Neural cell (in vitro differentiated cells): ENCODE measurements at regions not wholly inside any gene's neighbourhood (a gene's known extent, or its start where the extent isn't known, plus 50 kb on each side); places are given as distances from the start of the nearest gene placed in this dataset.

Experiments used
- H2AFZ ChIP-seq: fragments of 200-600, 300-800 bp; sonication (generic), shearing (Covaris generic); 2 replicates; pipeline ENCODE4 v1.6.0; 2014; ENCODE audit warnings: low read depth, mild to moderate bottlenecking, antibody characterized with exemption, low read length, moderate library complexity
- H3F3A ChIP-seq: fragments of 200-600 bp; shearing (Covaris generic); 2 replicates; pipeline ENCODE4 v1.6.1; 2016; ENCODE audit warnings: mild to moderate bottlenecking, moderate library complexity, mixed read lengths, antibody characterized with exemption, low read length; ENCODE audit not compliant: insufficient read depth, poor library complexity, severe bottlenecking
- H3K27ac ChIP-seq: fragments of 200-600, 300-800 bp; sonication (generic), shearing (Covaris generic); 2 replicates; pipeline ENCODE4 v1.5.1; 2014; ENCODE audit warnings: mild to moderate bottlenecking, low read length, moderate library complexity
- H3K27me3 ChIP-seq: fragments of 300-800, 200-600 bp; sonication (generic), shearing (Covaris generic); 2 replicates; pipeline ENCODE4 v1.6.0; 2014; ENCODE audit warnings: mild to moderate bottlenecking, low read depth, low read length, moderate library complexity; ENCODE audit not compliant: insufficient read depth
- H3K36me3 ChIP-seq: fragments of 300-800, 200-600 bp; sonication (generic), shearing (Covaris generic); 2 replicates; pipeline ENCODE4 v1.5.1; 2014; ENCODE audit warnings: mild to moderate bottlenecking, antibody characterized with exemption, low read length, moderate library complexity; ENCODE audit not compliant: insufficient read depth
- H3K4me2 ChIP-seq: fragments of 300-800, 200-600 bp; sonication (generic), shearing (Covaris generic); 2 replicates; pipeline ENCODE4 v1.6.0; 2014; ENCODE audit warnings: mild to moderate bottlenecking, low read length
- H3K4me3 ChIP-seq: fragments of 300-800, 200-600 bp; sonication (generic), shearing (Covaris generic); 2 replicates; pipeline ENCODE4 v1.5.1; 2014; ENCODE audit warnings: mild to moderate bottlenecking, low read length, moderate library complexity
- H3K79me2 ChIP-seq: fragments of 200-600 bp; shearing (Covaris generic); replicated peaks from 2 replicates; pipeline ENCODE4 v1.6.0; 2014; ENCODE audit warnings: mild to moderate bottlenecking, low read length, moderate library complexity; ENCODE audit not compliant: insufficient read depth
- H3K9ac ChIP-seq: fragments of 300-800, 200-600 bp; sonication (generic), shearing (Covaris generic); 2 replicates; pipeline ENCODE4 v1.6.1; 2016; ENCODE audit warnings: mild to moderate bottlenecking, low read length, mixed read lengths
- H3K9me2 ChIP-seq: fragments of 200-600 bp; shearing (Covaris generic); 2 replicates; pipeline ENCODE4 v1.6.1; 2016; ENCODE audit warnings: mild to moderate bottlenecking, low read length, mixed read lengths; ENCODE audit not compliant: insufficient read depth
- H3K9me3 ChIP-seq: fragments of 200-600, 300-800 bp; sonication (generic), shearing (Covaris generic); 2 replicates; pipeline ENCODE4 v1.6.1; 2016; ENCODE audit warnings: mild to moderate bottlenecking, mixed run types, low read length, moderate library complexity, mixed read lengths
- H4K20me1 ChIP-seq: fragments of 200-600 bp; shearing (Covaris generic); 2 replicates; pipeline ENCODE4 v1.6.1; 2016; ENCODE audit warnings: mild to moderate bottlenecking, mixed run types; ENCODE audit not compliant: insufficient read depth
- CTCF ChIP-seq: fragments of 450-650 bp; IDR thresholded peaks from 2 replicates; pipeline ENCODE4 v1.5.1; 2014; ENCODE audit warnings: antibody characterized with exemption, mild to moderate bottlenecking, moderate library complexity; ENCODE audit not compliant: poor library complexity, severe bottlenecking
- EP300 ChIP-seq: fragments of 450-650 bp; conservative IDR thresholded peaks from 2 replicates; pipeline ENCODE4 v1.6.1; 2014; ENCODE audit warnings: antibody characterized with exemption, mild to moderate bottlenecking, moderate library complexity; ENCODE audit not compliant: poor library complexity, severe bottlenecking
- EZH2 ChIP-seq: fragments of 200-600, 300-800 bp; shearing (Covaris generic), sonication (generic); IDR thresholded peaks from 2 replicates; pipeline ENCODE4 v1.6.1; 2014; ENCODE audit warnings: antibody characterized with exemption, low read length, borderline replicate concordance, mild to moderate bottlenecking; ENCODE audit not compliant: insufficient read depth, poor library complexity, severe bottlenecking
- MXI1 ChIP-seq: fragments of 450-650 bp; conservative IDR thresholded peaks from 2 replicates; pipeline ENCODE4 v1.6.1; 2014; ENCODE audit warnings: antibody characterized with exemption, mild to moderate bottlenecking; ENCODE audit not compliant: poor library complexity, severe bottlenecking
- POLR2AphosphoS5 ChIP-seq: IDR thresholded peaks from 2 replicates; pipeline ENCODE4 v1.6.1; 2012
- RAD21 ChIP-seq: fragments of 450-650 bp; conservative IDR thresholded peaks from 2 replicates; pipeline ENCODE4 v1.6.1; 2014; ENCODE audit warnings: antibody characterized with exemption, mild to moderate bottlenecking, moderate library complexity
- REST ChIP-seq: IDR thresholded peaks from 2 replicates; pipeline ENCODE4 v1.6.1; 2012; ENCODE audit warnings: borderline replicate concordance
- SMC3 ChIP-seq: fragments of 450-650 bp; conservative IDR thresholded peaks from 2 replicates; pipeline ENCODE4 v1.6.1; 2014; ENCODE audit warnings: antibody characterized with exemption, mild to moderate bottlenecking, moderate library complexity; ENCODE audit not compliant: poor library complexity
- TAF1 ChIP-seq: IDR thresholded peaks from 2 replicates; pipeline ENCODE4 v1.6.1; 2012; ENCODE audit warnings: low read depth

- TF ChIP-seq POLR2AphosphoS5 = no peak
- Histone ChIP-seq H3K4me2 (no peak overlapping the region), H3F3A (no peaks in the 10 kb centered on the region), H3K79me2 (no peaks in the 10 kb centered on the region), H3K36me3 (no peaks in the 10 kb centered on the region), H3K4me3 (no peak overlapping the region), H3K9me3 (no peaks in the 10 kb centered on the region), H4K20me1 (no peaks in the 10 kb centered on the region), H3K27me3 (no peaks in the 10 kb centered on the region), H2AFZ (no peak overlapping the region), H3K9me2 (no peaks in the 10 kb centered on the region), H3K9ac (no peak overlapping the region), H3K27ac (no peak overlapping the region)
Measured at GRCh38 chr18:76133873-76134272, 361.2 kb downstream of the ZNF516 start.

- H2AFZ ChIP-seq = no peak overlapping the region
- TF ChIP-seq SMC3 (no peak), CTCF (no peak), EZH2 (no peak), MXI1 (no peak), TAF1 (no peak), POLR2AphosphoS5 (no peak), REST (no peak), RAD21 (no peak), EP300 (no peak)
- H3K4me2 ChIP-seq = no peak overlapping the region
- no peaks in the 10 kb centered on the region for H4K20me1 ChIP-seq
- no peak overlapping the region for H3K4me3 ChIP-seq
- no peaks in the 10 kb centered on the region for H3K36me3 ChIP-seq
- H3K27ac ChIP-seq = no peak overlapping the region
- H3K9me2 ChIP-seq = no peaks in the 10 kb centered on the region
- H3K27me3 ChIP-seq = no peaks in the 10 kb centered on the region
- no peaks in the 10 kb centered on the region for H3F3A ChIP-seq
- no peaks in the 10 kb centered on the region for H3K79me2 ChIP-seq
- no peaks in the 10 kb centered on the region for H3K9me3 ChIP-seq
- no peak overlapping the region for H3K9ac ChIP-seq
Measured at GRCh38 chr18:76131738-76132137, 363.3 kb downstream of the ZNF516 start.

GRCh38 chr18:76130845-76131244, 364.2 kb downstream of the ZNF516 start:
- Histone ChIP-seq H3F3A (no peaks in the 10 kb centered on the region), H2AFZ (no peak overlapping the region), H4K20me1 (no peaks in the 10 kb centered on the region), H3K4me3 (no peak overlapping the region), H3K4me2 (no peak overlapping the region), H3K9me3 (no peaks in the 10 kb centered on the region), H3K9ac (no peak overlapping the region), H3K9me2 (no peaks in the 10 kb centered on the region), H3K79me2 (no peaks in the 10 kb centered on the region), H3K27me3 (no peaks in the 10 kb centered on the region), H3K27ac (no peak overlapping the region), H3K36me3 (no peaks in the 10 kb centered on the region)
- TF ChIP-seq SMC3 (no peak), RAD21 (no peak)
